HAP-1 (cell line): ENCODE measurements at regions not wholly inside any gene's neighbourhood (a gene's known extent, or its start where the extent isn't known, plus 50 kb on each side); places are given as distances from the start of the nearest gene placed in this dataset.
"Not testable (repeated sequence)": the region's sequence is repeated elsewhere in the genome, so short reads cannot be mapped to it uniquely, and the experiment has no call there.

Source experiments
- DNase-seq, 2 experiments: peaks; one replicate each; pipeline ENCODE4 v3.0.0-alpha.2; 2016 to 2020; ENCODE audit warnings: low spot score in 2 of 2
- H3K27me3 ChIP-seq: fragments of 250-450 bp; sonication (Bioruptor Pico); 2 replicates; pipeline ENCODE4 v1.5.1; 2020; ENCODE audit warnings: low read depth, mild to moderate bottlenecking, moderate library complexity
- H3K36me3 ChIP-seq: fragments of 250-450 bp; sonication (Bioruptor Pico); replicated peaks from 2 replicates; pipeline ENCODE4 v1.5.1; 2020; ENCODE audit warnings: mild to moderate bottlenecking
- H3K4me1 ChIP-seq: fragments of 250-450 bp; sonication (Bioruptor Pico); 2 replicates; pipeline ENCODE4 v1.5.1; 2020; ENCODE audit warnings: mild to moderate bottlenecking
- H3K4me3 ChIP-seq: fragments of 250-450 bp; sonication (Bioruptor Pico); 2 replicates; pipeline ENCODE4 v1.5.1; 2020; ENCODE audit warnings: mild to moderate bottlenecking, moderate library complexity
- H3K9me3 ChIP-seq: fragments of 250-450 bp; sonication (Bioruptor Pico); 2 replicates; pipeline ENCODE4 v1.5.1; 2020; ENCODE audit warnings: mild to moderate bottlenecking, moderate library complexity
- in situ Hi-C: fragments of 300-500 bp; cut with MboI; formaldehyde crosslinking; loops from 3 replicates; pipeline ENCODE4 v1.14.3; 2020; ENCODE audit warnings: low sequenced_read_pairs, inconsistent platforms, mixed read lengths

GRCh38 chr5:92552206-92553160, 1028.5 kb downstream of the NR2F1-AS1 start:
- no peaks in the 10 kb centered on the region for H3K36me3 ChIP-seq
- H3K9me3 ChIP-seq: no peaks in the 10 kb centered on the region
- no peaks in the 10 kb centered on the region for H3K27me3 ChIP-seq
- no peak overlapping the region for H3K4me3 ChIP-seq
- in situ Hi-C loops: no loop called here
- DNase-seq: no peak
- H3K4me1 ChIP-seq: peaks cover 12% of the 10 kb centered on the region; the same call in 1 of the 2 replicates

DNA sequence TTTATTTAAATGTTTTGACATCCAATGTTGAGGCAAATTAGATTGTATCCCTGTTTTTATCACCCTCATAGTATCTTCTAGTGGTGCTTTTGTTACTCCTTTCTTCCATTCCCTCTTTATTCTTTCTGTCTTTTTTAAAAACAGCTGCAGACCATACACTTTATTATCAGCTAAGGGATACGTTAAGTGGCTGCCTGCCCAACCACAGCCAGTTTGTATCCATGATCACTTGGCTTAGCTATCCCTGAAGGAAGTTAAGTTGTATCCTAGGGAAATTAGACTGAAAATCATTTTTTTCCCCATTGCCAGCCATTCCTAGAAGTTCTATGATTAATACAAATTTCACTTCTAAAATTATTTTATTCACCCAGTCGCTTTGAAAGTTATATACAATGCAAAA, 1032.7 kb downstream of the NR2F1-AS1 start:
- in situ Hi-C loops: no loop called here
- Histone ChIP-seq H3K4me3 (no peak overlapping the region), H3K9me3 (no peaks in the 10 kb centered on the region), H3K4me1 (peaks cover 16% of the 10 kb centered on the region), H3K27me3 (no peaks in the 10 kb centered on the region), H3K36me3 (no peaks in the 10 kb centered on the region)
- no peak for DNase-seq

DNA sequence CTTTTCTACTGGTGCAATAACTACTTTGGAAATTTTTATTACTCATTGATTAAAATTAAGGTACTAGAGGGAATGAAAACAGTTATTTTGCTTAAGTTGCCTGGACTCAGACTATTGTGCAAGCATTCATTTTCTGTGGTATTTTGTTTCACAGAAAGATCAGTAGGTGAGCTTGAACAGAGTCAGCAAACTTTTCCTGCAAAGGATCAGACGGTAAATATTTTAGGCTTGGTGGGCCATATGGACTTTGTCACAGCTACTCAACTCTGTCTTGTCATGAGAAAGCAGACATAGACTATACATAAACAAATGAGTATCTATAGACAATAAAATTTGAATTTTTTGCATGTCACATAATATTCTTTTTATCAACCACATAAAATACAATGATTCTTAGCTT, 1036.4 kb downstream of the NR2F1-AS1 start:
- no peak for DNase-seq
- H3K4me1 ChIP-seq: peaks cover 10% of the 10 kb centered on the region
- no peak overlapping the region for H3K4me3 ChIP-seq
- no peaks in the 10 kb centered on the region for H3K36me3 ChIP-seq
- H3K9me3 ChIP-seq: no peaks in the 10 kb centered on the region
- no peaks in the 10 kb centered on the region for H3K27me3 ChIP-seq
- in situ Hi-C loops: no loop called here

DNA sequence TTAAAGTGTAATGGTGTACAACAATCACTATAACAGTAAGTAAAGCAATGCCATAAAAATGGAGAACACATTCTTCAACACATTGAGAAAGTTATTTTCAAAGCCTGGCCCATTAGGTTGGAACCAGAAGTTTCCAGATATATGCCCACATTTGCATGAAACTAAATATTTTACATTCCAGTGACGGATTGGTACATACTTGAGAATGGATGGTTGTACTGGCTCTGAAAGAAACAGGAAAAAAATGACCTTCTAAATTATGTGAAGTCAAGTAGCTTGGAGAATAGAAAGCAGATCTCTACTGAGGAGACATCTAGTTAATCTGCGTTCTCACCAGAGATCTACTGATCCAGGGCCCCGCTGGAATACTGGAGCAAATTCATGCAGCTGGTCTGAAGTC, 1037.0 kb downstream of the NR2F1-AS1 start:
- no peaks in the 10 kb centered on the region for H3K9me3 ChIP-seq
- H3K4me3 ChIP-seq: no peak overlapping the region
- in situ Hi-C loops: no loop called here
- DNase-seq: no peak
- peaks cover 4% of the 10 kb centered on the region for H3K4me1 ChIP-seq
- no peaks in the 10 kb centered on the region for H3K27me3 ChIP-seq
- H3K36me3 ChIP-seq: no peaks in the 10 kb centered on the region

GRCh38 chr5:92543201-92543600, 1037.8 kb downstream of the NR2F1-AS1 start:
- H3K36me3 ChIP-seq: no peaks in the 10 kb centered on the region
- H3K27me3 ChIP-seq: no peaks in the 10 kb centered on the region
- in situ Hi-C loops: no loop called here
- no peak overlapping the region for H3K4me3 ChIP-seq
- H3K4me1 ChIP-seq: peaks cover 4% of the 10 kb centered on the region
- H3K9me3 ChIP-seq: no peaks in the 10 kb centered on the region
- no peak for DNase-seq

DNA sequence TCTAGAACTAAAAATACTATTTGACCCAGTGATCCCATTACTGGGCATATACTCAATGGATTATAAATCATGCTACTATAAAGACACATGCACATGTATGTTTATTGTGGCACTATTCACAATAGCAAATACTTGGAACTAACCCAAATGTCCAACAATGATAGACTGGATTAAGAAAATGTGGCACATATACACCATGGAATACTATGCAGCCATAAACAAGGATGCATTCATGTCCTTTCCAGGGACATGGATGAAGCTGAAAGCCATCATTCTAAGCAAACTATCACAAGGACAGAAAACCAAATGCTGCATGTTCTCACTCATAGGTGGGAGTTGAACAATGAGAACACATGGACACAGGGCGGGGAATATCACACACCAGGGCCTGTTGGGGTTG, 1039.0 kb downstream of the NR2F1-AS1 start:
- H3K27me3 ChIP-seq, in situ Hi-C loops, H3K4me3 ChIP-seq, H3K4me1 ChIP-seq, H3K9me3 ChIP-seq, DNase-seq, H3K36me3 ChIP-seq: not testable (repeated sequence)

DNA sequence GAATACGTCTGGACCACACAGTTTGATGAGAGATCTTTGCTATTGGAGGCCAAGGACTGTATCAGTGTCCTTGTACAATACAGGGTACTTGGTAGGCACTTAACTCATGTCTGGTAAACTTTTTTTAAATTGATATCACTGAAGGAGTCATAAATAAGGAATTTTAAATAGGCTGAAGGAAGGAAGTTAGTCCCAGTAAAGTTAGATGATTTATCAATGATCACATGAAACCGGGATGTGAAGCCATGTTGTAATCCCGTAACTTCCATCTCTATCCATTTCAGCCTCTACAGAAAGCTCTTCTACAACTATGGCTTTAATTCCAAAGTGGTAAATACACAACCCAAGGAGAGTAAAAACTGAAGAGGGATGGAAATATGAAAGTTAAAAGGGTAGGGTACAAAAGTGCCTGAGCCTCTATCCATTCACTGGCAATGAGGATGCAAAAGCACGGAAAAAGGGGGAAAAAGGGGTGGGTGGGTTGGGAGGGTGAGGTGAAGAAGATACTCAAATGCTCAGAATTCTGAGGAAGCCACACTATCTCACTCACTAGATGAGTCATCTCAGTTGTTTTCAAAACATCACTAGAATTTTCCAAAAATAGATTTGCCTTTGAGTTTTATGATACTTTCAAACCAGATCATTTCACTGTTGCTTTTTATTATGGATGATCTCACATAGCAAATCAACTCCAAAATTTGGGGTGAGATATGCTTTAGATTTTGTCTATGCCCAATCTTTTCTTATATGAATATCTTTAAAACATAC, 1053.5 kb downstream of the NR2F1-AS1 start:
- no peaks in the 10 kb centered on the region for H3K27me3 ChIP-seq
- no peak for DNase-seq
- no peak overlapping the region for H3K4me3 ChIP-seq
- no peaks in the 10 kb centered on the region for H3K4me1 ChIP-seq
- no peaks in the 10 kb centered on the region for H3K36me3 ChIP-seq
- in situ Hi-C loops: no loop called here
- H3K9me3 ChIP-seq: no peaks in the 10 kb centered on the region

DNA sequence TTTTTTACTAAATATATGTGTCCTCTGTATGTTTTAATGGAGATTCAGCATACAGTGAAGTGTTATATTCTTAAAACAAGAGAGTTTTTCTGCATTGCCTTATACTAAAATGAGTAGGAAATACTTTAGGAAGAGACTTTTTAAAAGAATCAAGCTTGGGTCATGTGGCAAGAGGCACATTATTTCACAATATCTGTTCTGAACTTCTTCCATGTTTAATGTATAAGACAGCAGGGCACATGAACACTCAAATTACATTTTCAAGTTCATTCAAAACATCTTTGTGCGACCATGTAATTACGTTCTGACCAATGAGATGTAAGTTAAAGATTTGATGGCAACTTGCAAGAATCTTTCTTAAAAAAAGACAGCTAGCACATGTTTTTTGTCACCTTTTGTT, 1055.9 kb downstream of the NR2F1-AS1 start:
- H3K4me3 ChIP-seq: no peak overlapping the region
- no peaks in the 10 kb centered on the region for H3K9me3 ChIP-seq
- H3K4me1 ChIP-seq: peaks cover 4% of the 10 kb centered on the region
- no peak for DNase-seq
- in situ Hi-C loops: no loop called here
- no peaks in the 10 kb centered on the region for H3K27me3 ChIP-seq
- no peaks in the 10 kb centered on the region for H3K36me3 ChIP-seq

- in situ Hi-C loops: no loop called here
- Histone ChIP-seq H3K9me3 (no peaks in the 10 kb centered on the region), H3K36me3 (no peaks in the 10 kb centered on the region), H3K4me3 (no peak overlapping the region), H3K4me1 (peaks cover 24% of the 10 kb centered on the region), H3K27me3 (no peaks in the 10 kb centered on the region)
- DNase-seq: peak; percentile 30 to 83
These were observed 1061.0 kb downstream of the NR2F1-AS1 start for GRCh38 chr5:92519811-92520632.

GRCh38 chr5:92518318-92518904, 1062.6 kb downstream of the NR2F1-AS1 start:
- in situ Hi-C loops: no loop called here
- H3K27me3 ChIP-seq: no peaks in the 10 kb centered on the region
- peaks cover 2% of the 10 kb centered on the region; the same call in 1 of the 2 replicates for H3K9me3 ChIP-seq
- H3K36me3 ChIP-seq: no peaks in the 10 kb centered on the region
- peak; percentile 44 to 58 for DNase-seq
- no peak overlapping the region for H3K4me3 ChIP-seq
- peaks cover 30% of the 10 kb centered on the region for H3K4me1 ChIP-seq

DNA sequence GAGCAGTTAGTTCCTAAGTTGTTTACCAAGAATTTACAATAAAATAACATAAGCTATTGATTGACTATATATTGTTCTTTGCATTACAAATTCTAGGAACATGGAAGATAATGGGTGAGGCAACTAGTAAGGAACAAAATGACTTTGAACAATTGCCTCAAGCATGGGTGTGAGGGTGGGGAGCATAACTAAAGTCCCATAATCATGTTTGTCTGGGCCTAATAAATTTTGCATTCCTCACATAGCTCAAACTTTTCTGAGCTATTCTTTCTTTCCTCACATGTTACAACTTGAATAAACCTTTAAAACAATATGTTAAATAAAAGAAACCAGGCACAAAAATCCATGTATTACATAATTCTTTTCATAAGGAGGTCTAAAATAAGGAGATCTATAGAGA, 1066.1 kb downstream of the NR2F1-AS1 start:
- no peak for DNase-seq
- Histone ChIP-seq H3K4me1 (peaks cover 24% of the 10 kb centered on the region), H3K27me3 (no peaks in the 10 kb centered on the region), H3K36me3 (no peaks in the 10 kb centered on the region), H3K4me3 (no peak overlapping the region), H3K9me3 (peaks cover 4% of the 10 kb centered on the region; the same call in 1 of the 2 replicates)
- in situ Hi-C loops: no loop called here

DNA sequence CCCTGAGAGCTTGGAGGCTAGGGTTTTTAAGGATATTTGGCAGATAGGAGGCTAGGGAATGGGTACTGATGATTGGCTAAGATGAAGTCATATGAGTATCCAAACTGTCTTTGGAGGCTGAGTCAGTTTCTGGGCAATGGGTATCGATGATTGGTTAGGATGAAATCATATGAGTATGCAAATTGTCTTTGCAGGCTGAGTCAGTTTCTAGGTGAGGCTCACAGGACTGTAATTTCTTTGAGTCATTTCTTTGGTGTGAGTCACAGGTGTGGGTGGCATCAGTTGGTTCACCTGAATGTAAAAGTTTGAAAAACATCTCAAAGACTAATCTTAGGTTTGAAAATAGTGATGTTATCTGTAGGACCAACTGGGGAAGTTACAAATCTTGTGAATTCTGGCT, 1068.0 kb downstream of the NR2F1-AS1 start:
- Histone ChIP-seq H3K4me3 (no peak overlapping the region), H3K27me3 (no peaks in the 10 kb centered on the region), H3K36me3 (no peaks in the 10 kb centered on the region), H3K4me1 (peaks cover 8% of the 10 kb centered on the region), H3K9me3 (peaks cover 4% of the 10 kb centered on the region; the same call in 1 of the 2 replicates)
- DNase-seq: no peak
- in situ Hi-C loops: no loop called here

DNA sequence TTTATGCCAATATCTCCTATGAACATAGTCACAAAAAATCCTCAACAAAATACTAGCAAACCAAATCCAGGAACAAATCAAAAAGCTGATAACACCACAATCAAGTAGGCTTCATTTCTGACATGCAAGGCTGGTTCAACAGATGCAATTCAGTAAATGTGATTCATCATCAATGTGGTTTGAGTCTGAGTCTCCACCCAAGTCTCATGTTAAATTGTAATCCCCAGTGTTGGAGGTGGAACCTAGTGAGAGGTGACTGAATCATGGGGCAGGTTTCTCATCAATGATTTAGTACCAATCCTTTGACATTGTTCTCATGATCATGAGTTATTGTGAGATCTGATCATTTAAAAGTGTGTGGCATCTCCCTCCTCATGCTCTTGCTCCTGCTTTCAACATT, 1072.7 kb downstream of the NR2F1-AS1 start:
- Histone ChIP-seq H3K9me3 (peaks cover 2% of the 10 kb centered on the region; the same call in 1 of the 2 replicates), H3K4me1 (no peaks in the 10 kb centered on the region), H3K4me3 (no peak overlapping the region), H3K36me3 (no peaks in the 10 kb centered on the region), H3K27me3 (no peaks in the 10 kb centered on the region)
- no peak for DNase-seq
- in situ Hi-C loops: no loop called here
